Loucy (cell line): ENCODE measurements at regions not wholly inside any gene's neighbourhood (a gene's known extent, or its start where the extent isn't known, plus 50 kb on each side); places are given as distances from the start of the nearest gene placed in this dataset.

ENCODE experiments used
- H2AFZ ChIP-seq: fragments of 200-600 bp; sonication (generic); 2 replicates; pipeline ENCODE4 v1.6.0; 2016; ENCODE audit warnings: antibody characterized with exemption, mild to moderate bottlenecking, low read length, moderate library complexity
- H3F3A ChIP-seq: fragments of 200-600 bp; 2 replicates; pipeline ENCODE4 v1.6.0; 2016; ENCODE audit warnings: antibody characterized with exemption, low read depth, mild to moderate bottlenecking
- H3K27me3 ChIP-seq: fragments of 200-600 bp; sonication (generic); 2 replicates; pipeline ENCODE4 v1.6.1; 2014; ENCODE audit warnings: low read length, mild to moderate bottlenecking; ENCODE audit not compliant: insufficient read depth, poor library complexity, severe bottlenecking
- H3K36me3 ChIP-seq: fragments of 200-600 bp; sonication (generic); 2 replicates; pipeline ENCODE4 v1.6.1; 2016; ENCODE audit warnings: low read length; ENCODE audit not compliant: insufficient read depth
- H3K4me1 ChIP-seq: fragments of 200-600 bp; sonication (generic); 2 replicates; pipeline ENCODE4 v1.5.1; 2014; ENCODE audit warnings: low read length, mild to moderate bottlenecking; ENCODE audit not compliant: insufficient read depth, poor library complexity, severe bottlenecking
- H3K4me2 ChIP-seq: fragments of 200-600 bp; sonication (generic); 2 replicates; pipeline ENCODE4 v1.6.0; 2014; ENCODE audit warnings: antibody characterized with exemption, low read length, low read depth, mild to moderate bottlenecking; ENCODE audit not compliant: poor library complexity, severe bottlenecking
- H3K4me3 ChIP-seq: fragments of 200-600 bp; sonication (generic); 2 replicates; pipeline ENCODE4 v1.5.1; 2014; ENCODE audit warnings: low read length, mild to moderate bottlenecking, mixed read lengths; ENCODE audit not compliant: poor library complexity, severe bottlenecking
- H3K79me2 ChIP-seq: fragments of 200-600 bp; sonication (generic); 2 replicates; pipeline ENCODE4 v1.6.1; 2014; ENCODE audit warnings: low read length; ENCODE audit not compliant: insufficient read depth
- H3K9ac ChIP-seq: fragments of 200-600 bp; sonication (generic); 2 replicates; pipeline ENCODE4 v1.6.0; 2014; ENCODE audit warnings: mild to moderate bottlenecking, low read depth, low read length, moderate library complexity; ENCODE audit not compliant: poor library complexity, severe bottlenecking
- H3K9me2 ChIP-seq: fragments of 200-600 bp; sonication (generic); replicated peaks from 2 replicates; pipeline ENCODE4 v1.6.1; 2016; ENCODE audit warnings: low read depth, low read length, mixed read lengths
- H3K9me3 ChIP-seq: fragments of 200-600 bp; sonication (generic); 2 replicates; pipeline ENCODE4 v1.6.1; 2014; ENCODE audit warnings: mild to moderate bottlenecking, antibody characterized with exemption, low read length, low read depth; ENCODE audit not compliant: insufficient read depth
- H4K20me1 ChIP-seq: fragments of 200-600 bp; sonication (generic); 2 replicates; pipeline ENCODE4 v1.6.0; 2014; ENCODE audit warnings: antibody characterized with exemption, low read length, mild to moderate bottlenecking; ENCODE audit not compliant: insufficient read depth, poor library complexity, severe bottlenecking
- EZH2phosphoT487 ChIP-seq: fragments of 200-600 bp; IDR thresholded peaks from 2 replicates; pipeline ENCODE4 v1.6.1; 2018; ENCODE audit warnings: antibody characterized with exemption, mild to moderate bottlenecking, moderate library complexity, borderline replicate concordance
- TF ChIP-seq, protein P1 (sequence below): fragments of 200-600 bp; sonication (generic); conservative IDR thresholded peaks from 2 replicates; pipeline ENCODE4 v1.5.1; 2014; ENCODE audit warnings: mild to moderate bottlenecking, antibody characterized with exemption, low read length

- Histone ChIP-seq H3K27me3 (no peaks in the 10 kb centered on the region), H3F3A (no peaks in the 10 kb centered on the region), H3K4me1 (no peaks in the 10 kb centered on the region), H3K9me2 (no peaks in the 10 kb centered on the region), H4K20me1 (no peaks in the 10 kb centered on the region), H3K4me2 (no peak overlapping the region), H3K36me3 (no peaks in the 10 kb centered on the region), H3K9ac (no peak overlapping the region), H3K79me2 (no peaks in the 10 kb centered on the region), H2AFZ (no peak overlapping the region), H3K4me3 (no peak overlapping the region), H3K9me3 (peaks cover 3% of the 10 kb centered on the region; the same call in 1 of the 2 replicates)
- TF ChIP-seq EZH2phosphoT487: no peak
- TF ChIP-seq, protein P1, sequence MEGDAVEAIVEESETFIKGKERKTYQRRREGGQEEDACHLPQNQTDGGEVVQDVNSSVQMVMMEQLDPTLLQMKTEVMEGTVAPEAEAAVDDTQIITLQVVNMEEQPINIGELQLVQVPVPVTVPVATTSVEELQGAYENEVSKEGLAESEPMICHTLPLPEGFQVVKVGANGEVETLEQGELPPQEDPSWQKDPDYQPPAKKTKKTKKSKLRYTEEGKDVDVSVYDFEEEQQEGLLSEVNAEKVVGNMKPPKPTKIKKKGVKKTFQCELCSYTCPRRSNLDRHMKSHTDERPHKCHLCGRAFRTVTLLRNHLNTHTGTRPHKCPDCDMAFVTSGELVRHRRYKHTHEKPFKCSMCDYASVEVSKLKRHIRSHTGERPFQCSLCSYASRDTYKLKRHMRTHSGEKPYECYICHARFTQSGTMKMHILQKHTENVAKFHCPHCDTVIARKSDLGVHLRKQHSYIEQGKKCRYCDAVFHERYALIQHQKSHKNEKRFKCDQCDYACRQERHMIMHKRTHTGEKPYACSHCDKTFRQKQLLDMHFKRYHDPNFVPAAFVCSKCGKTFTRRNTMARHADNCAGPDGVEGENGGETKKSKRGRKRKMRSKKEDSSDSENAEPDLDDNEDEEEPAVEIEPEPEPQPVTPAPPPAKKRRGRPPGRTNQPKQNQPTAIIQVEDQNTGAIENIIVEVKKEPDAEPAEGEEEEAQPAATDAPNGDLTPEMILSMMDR: no peak
Observed at GRCh38 chr4:4746444-4746843, 113.0 kb upstream of the MSX1 start.

- H3K4me1 ChIP-seq: no peaks in the 10 kb centered on the region
- peaks cover 6% of the 10 kb centered on the region; the same call in 1 of the 2 replicates for H3K9me3 ChIP-seq
- H3K79me2 ChIP-seq: no peaks in the 10 kb centered on the region
- no peak overlapping the region for H3K4me2 ChIP-seq
- no peaks in the 10 kb centered on the region for H4K20me1 ChIP-seq
- H3F3A ChIP-seq: no peaks in the 10 kb centered on the region
- no peak for TF ChIP-seq EZH2phosphoT487
- TF ChIP-seq, protein P1: no peak
- no peaks in the 10 kb centered on the region for H3K36me3 ChIP-seq
- H3K4me3 ChIP-seq: no peak overlapping the region
- no peak overlapping the region for H2AFZ ChIP-seq
- H3K9me2 ChIP-seq: no peaks in the 10 kb centered on the region
- no peak overlapping the region for H3K9ac ChIP-seq
- no peaks in the 10 kb centered on the region for H3K27me3 ChIP-seq
Observed at GRCh38 chr4:4740071-4740470, 119.4 kb upstream of the MSX1 start.

GRCh38 chr4:4735870-4736269 lies 123.6 kb upstream of the MSX1 start:
- Histone ChIP-seq H3K4me3 (no peak overlapping the region), H3K9ac (no peak overlapping the region), H3F3A (no peaks in the 10 kb centered on the region), H3K27me3 (no peaks in the 10 kb centered on the region), H3K4me2 (no peak overlapping the region), H3K9me2 (no peaks in the 10 kb centered on the region), H2AFZ (no peak overlapping the region), H3K9me3 (0 out of 2 replicates have a peak, but pooled peaks cover 5% of the 10 kb centered on the region), H3K36me3 (no peaks in the 10 kb centered on the region), H4K20me1 (no peaks in the 10 kb centered on the region), H3K4me1 (no peaks in the 10 kb centered on the region), H3K79me2 (no peaks in the 10 kb centered on the region)
- TF ChIP-seq EZH2phosphoT487: no peak
- TF ChIP-seq, protein P1: no peak
